Body of pancreas (tissue), 4 donors: ENCODE measurements at regions not wholly inside any gene's neighbourhood (a gene's known extent, or its start where the extent isn't known, plus 50 kb on each side); places are given as distances from the start of the nearest gene placed in this dataset.
"Not testable (repeated sequence)": the region's sequence is repeated elsewhere in the genome, so short reads cannot be mapped to it uniquely, and the experiment has no call there.

Source experiments
- ATAC-seq: fragments of 150-250 bp; one replicate; pipeline ENCODE4 v1.9.1; 2016
- DNase-seq, 4 donors: peaks; one replicate each; pipeline ENCODE4 v3.0.0-alpha.2; 2019
- H3K27ac ChIP-seq, 4 donors: fragments of 200-600 bp; sonication (generic); 1 replicate in 3 of 4; 2 replicates in 1 of 4; pipeline versions ENCODE4 v1.5.1 to v1.6.1; 2016 to 2019; ENCODE audit warnings: mild to moderate bottlenecking in 1 of 4, mixed read lengths in 1 of 4, moderate library complexity in 1 of 4
- H3K27me3 ChIP-seq, 2 donors: fragments of 200-600 bp; sonication (generic); one replicate each; pipeline ENCODE4 v1.6.0; 2016; ENCODE audit warnings: mild to moderate bottlenecking in 1 of 2
- H3K36me3 ChIP-seq, 2 donors: fragments of 200-600 bp; sonication (generic); replicated peaks in 1 of 2; 2 replicates each; pipeline ENCODE4 v1.5.1; 2016; ENCODE audit warnings: low read depth in 2 of 2; ENCODE audit not compliant: insufficient read depth in 1 of 2
- H3K4me1 ChIP-seq: fragments of 200-600 bp; sonication (generic); one replicate; pipeline ENCODE4 v1.6.0; 2016
- H3K4me3 ChIP-seq, 2 donors: fragments of 200-600 bp; sonication (generic); 1 replicate in 1 of 2; 2 replicates in 1 of 2; pipeline ENCODE4 v1.5.1; 2016 to 2019
- H3K9me3 ChIP-seq, 3 donors: fragments of 200-600 bp; sonication (generic); 1 replicate in 2 of 3; 2 replicates in 1 of 3; pipeline ENCODE4 v1.5.1; 2016
- POLR2A ChIP-seq, 3 donors: fragments of 450-650 bp; IDR thresholded peaks; one replicate each; pipeline ENCODE4 v1.6.1; 2016; ENCODE audit warnings: antibody characterized with exemption in 3 of 3, mild to moderate bottlenecking in 2 of 3
- WGBS, 2 donors: methylation state at CpG; one replicate each; pipeline ENCODE4 v1.1.5; 2017; 5-methylcytosine and 5-hydroxymethylcytosine counted together
- intact Hi-C: fragments of 100-400 bp; cut with DNase I; formaldehyde crosslinking; loops from one replicate; pipeline ENCODE4 v1.15.1; 2023
- TF ChIP-seq, protein P1 (sequence below), 7 experiments: fragments of 450-650 bp in 4 of 7; fragments of 200-600 bp in 3 of 7; sonication (generic) in 3 of 7; IDR thresholded peaks; one replicate each; pipeline ENCODE4 v1.5.1; 2016 to 2019; ENCODE audit warnings: antibody characterized with exemption in 7 of 7

DNA sequence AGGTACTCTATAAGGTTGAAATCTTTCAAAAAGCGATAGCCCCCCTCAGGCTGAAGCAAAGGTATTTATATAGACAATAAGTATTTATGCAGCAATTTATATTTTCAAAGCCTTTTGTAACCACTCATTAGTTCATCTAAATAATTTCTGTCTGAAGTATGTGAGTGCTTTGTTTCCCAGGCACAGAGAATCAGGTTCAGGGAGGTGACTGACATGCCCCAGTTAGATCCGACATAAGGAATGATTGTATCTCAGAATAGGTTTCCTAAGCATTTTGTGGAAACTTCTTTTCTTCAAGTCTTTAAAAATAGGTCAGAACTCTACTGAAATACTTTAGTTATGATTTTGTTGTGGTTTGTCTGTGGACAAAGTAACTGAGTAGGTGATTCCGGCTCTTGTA is 283.4 kb upstream of the G2E3 start:
- H3K9me3 ChIP-seq, result no peaks in the 10 kb centered on the region
- TF ChIP-seq, protein P1, sequence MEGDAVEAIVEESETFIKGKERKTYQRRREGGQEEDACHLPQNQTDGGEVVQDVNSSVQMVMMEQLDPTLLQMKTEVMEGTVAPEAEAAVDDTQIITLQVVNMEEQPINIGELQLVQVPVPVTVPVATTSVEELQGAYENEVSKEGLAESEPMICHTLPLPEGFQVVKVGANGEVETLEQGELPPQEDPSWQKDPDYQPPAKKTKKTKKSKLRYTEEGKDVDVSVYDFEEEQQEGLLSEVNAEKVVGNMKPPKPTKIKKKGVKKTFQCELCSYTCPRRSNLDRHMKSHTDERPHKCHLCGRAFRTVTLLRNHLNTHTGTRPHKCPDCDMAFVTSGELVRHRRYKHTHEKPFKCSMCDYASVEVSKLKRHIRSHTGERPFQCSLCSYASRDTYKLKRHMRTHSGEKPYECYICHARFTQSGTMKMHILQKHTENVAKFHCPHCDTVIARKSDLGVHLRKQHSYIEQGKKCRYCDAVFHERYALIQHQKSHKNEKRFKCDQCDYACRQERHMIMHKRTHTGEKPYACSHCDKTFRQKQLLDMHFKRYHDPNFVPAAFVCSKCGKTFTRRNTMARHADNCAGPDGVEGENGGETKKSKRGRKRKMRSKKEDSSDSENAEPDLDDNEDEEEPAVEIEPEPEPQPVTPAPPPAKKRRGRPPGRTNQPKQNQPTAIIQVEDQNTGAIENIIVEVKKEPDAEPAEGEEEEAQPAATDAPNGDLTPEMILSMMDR (IDR thresholded peaks at IDR 0.05), result no peak
- no peak for TF ChIP-seq POLR2A (IDR thresholded peaks at IDR 0.05)
- H3K4me3 ChIP-seq, result no peak overlapping the region
- H3K36me3 ChIP-seq, result no peaks in the 10 kb centered on the region
- DNase-seq, result no peak
- peaks cover 4% of the 10 kb centered on the region for H3K4me1 ChIP-seq
- WGBS, 2 donors, result 88 to 91% methylated on average over 3 of the region's 3 CpGs
- H3K27ac ChIP-seq, result no peak overlapping the region
- ATAC-seq, result no peak
- intact Hi-C loops, result no loop called here
- no peaks in the 10 kb centered on the region for H3K27me3 ChIP-seq

DNA sequence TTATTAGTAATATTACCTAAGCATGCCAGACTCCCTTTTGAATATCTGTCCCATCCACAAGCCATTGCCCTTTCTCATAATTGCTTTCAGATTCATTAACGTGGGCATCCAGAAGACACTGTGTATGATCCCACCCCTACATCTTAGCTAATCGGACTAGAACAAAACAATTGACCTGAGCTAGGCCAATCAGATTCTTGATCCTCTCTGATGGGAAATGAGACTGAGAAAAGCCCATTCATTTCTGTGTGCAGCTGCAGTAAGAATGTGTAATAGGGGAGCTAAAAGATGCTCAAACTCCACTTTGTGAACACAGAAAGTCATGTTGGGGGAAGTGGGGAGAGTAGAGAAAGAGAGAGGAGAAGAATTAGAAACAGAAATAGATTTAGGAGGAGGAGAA is 281.7 kb upstream of the G2E3 start:
- ATAC-seq, result no peak
- no peak for TF ChIP-seq POLR2A (IDR thresholded peaks at IDR 0.05)
- TF ChIP-seq, protein P1 (IDR thresholded peaks at IDR 0.05), result no peak
- WGBS, 2 donors, result 71 to 72% methylated on average over 2 of the region's 2 CpGs
- no peaks in the 10 kb centered on the region for H3K9me3 ChIP-seq
- no peaks in the 10 kb centered on the region for H3K4me1 ChIP-seq
- H3K27ac ChIP-seq, result no peak overlapping the region
- H3K27me3 ChIP-seq, result no peaks in the 10 kb centered on the region
- no peak for DNase-seq
- no peaks in the 10 kb centered on the region for H3K36me3 ChIP-seq
- intact Hi-C loops, result no loop called here
- H3K4me3 ChIP-seq, result no peak overlapping the region

DNA sequence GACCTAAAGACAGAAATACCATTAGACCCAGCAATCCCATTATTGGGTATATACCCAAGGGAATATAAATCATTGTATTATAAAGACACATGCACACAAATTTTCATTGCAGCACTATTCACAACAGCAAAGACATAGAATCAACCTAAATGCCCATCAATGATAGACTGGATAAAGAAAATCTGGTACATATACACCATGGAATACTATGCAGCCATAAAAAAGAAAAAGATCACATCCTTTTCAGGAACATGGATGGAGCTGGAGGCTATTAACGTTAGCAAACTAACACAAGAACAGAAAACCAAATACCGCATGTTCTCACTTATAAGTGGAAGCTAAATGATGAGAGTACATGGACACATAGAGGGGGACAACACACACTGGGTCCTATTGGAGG is 280.1 kb upstream of the G2E3 start:
- H3K27me3 ChIP-seq, intact Hi-C loops, DNase-seq, H3K36me3 ChIP-seq, H3K9me3 ChIP-seq, H3K4me1 ChIP-seq, H3K27ac ChIP-seq, H3K4me3 ChIP-seq, ATAC-seq: not testable (repeated sequence)
- 71 to 82% methylated on average over 2 of the region's 2 CpGs for WGBS, 2 donors

DNA sequence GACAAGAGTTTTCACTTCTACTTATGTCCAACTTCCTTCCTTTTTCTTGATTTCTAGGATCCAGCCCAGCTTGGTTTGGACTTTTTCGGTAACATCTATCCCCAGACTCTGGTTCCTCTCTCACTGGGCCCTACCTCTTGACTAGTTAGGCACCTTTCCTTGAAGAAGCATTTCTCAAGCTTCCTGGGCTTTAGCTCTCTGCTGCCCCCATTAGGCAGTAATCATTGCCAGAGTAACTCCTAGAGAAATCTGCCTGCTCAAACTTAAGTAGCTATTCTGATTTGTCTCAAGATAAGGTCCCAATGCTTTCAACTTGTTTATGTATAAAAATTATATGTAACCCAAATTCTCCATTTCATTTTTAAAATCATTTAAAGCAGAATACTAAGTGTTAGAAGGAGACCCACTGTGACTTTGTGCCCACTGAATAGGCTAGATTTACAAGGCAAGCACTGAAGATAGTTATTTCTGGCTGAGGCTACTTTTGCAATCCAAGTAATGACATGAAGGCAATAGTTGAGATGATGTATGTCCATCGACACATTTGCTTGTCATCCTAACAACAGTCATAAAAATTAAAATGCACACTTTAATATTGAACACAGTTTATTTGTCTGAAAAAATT is 275.0 kb upstream of the G2E3 start:
- Histone ChIP-seq H3K27me3 (no peaks in the 10 kb centered on the region), H3K4me1 (no peaks in the 10 kb centered on the region), H3K9me3 (no peaks in the 10 kb centered on the region), H3K27ac (no peak overlapping the region), H3K4me3 (no peak overlapping the region), H3K36me3 (no peaks in the 10 kb centered on the region)
- DNase-seq (peak; percentile 22 to 54 (median 42)), ATAC-seq (peak; percentile 50)
- intact Hi-C loops, result no loop called here
- WGBS, 2 donors, result 30 to 37% methylated on average over 2 of the region's 2 CpGs
- TF ChIP-seq POLR2A (IDR thresholded peaks at IDR 0.05), result no peak
- TF ChIP-seq, protein P1 (IDR thresholded peaks at IDR 0.05), result peak; percentile 23 to 67 (median 48)

DNA sequence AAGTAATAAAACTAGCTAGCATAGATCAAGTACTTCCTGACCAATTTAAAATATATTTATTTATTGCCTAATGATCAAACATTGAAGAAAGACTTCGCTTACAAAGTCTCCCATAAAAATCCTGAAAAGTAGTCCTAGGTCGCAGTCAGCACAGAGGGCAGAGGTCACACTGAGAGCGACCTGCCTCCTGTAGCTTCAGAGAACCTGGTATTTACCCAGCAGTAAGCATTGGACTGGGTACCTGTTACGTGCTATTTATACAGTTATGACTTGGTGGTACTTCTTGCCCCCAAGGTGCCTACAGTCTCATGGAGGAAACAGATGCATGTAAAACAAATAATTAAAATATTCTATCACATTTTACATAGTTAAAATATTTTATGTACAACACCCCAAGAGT is 274.1 kb upstream of the G2E3 start:
- WGBS, 2 donors, result 76 to 80% methylated on average over 4 of the region's 4 CpGs
- intact Hi-C loops, result no loop called here
- Histone ChIP-seq H3K27me3 (no peaks in the 10 kb centered on the region), H3K4me1 (no peaks in the 10 kb centered on the region), H3K9me3 (no peaks in the 10 kb centered on the region), H3K4me3 (no peak overlapping the region), H3K36me3 (no peaks in the 10 kb centered on the region), H3K27ac (no peak overlapping the region)
- DNase-seq (no peak), ATAC-seq (no peak)
- TF ChIP-seq, protein P1 (IDR thresholded peaks at IDR 0.05), result no peak
- TF ChIP-seq POLR2A (IDR thresholded peaks at IDR 0.05), result no peak
